ENCODE measurements at regions not wholly inside any gene's neighbourhood (a gene's known extent, or its start where the extent isn't known, plus 50 kb on each side); places are given as distances from the start of the nearest gene placed in this dataset.

GRCh38 chr15:85324202-85324601 lies 56.2 kb upstream of the AKAP13 start:
- no peak for TF ChIP-seq CTCF (IDR thresholded peaks at IDR 0.05)
- no peak for TF ChIP-seq POLR2A (IDR thresholded peaks at IDR 0.05)
- TF ChIP-seq POLR2AphosphoS5 (IDR thresholded peaks at IDR 0.05), result no peak

Measured in upper lobe of left lung (tissue), 4 donors.